BE2C (cell line): ENCODE measurements at regions not wholly inside any gene's neighbourhood (a gene's known extent, or its start where the extent isn't known, plus 50 kb on each side); places are given as distances from the start of the nearest gene placed in this dataset.
"Not testable (repeated sequence)": the region's sequence is repeated elsewhere in the genome, so short reads cannot be mapped to it uniquely, and the experiment has no call there.

Source experiments
- DNase-seq: peaks from one replicate; pipeline ENCODE4 v3.0.0-alpha.2; 2020
- H3K27me3 ChIP-seq: fragments of 250-450 bp; sonication (Bioruptor Pico); 2 replicates; pipeline ENCODE4 v1.5.1; 2020; ENCODE audit warnings: mild to moderate bottlenecking
- H3K36me3 ChIP-seq: fragments of 250-450 bp; sonication (Bioruptor Pico); 2 replicates; pipeline ENCODE4 v1.5.1; 2020; ENCODE audit warnings: mild to moderate bottlenecking
- H3K4me1 ChIP-seq: fragments of 250-450 bp; sonication (Bioruptor Pico); 2 replicates; pipeline ENCODE4 v1.5.1; 2020
- H3K4me3 ChIP-seq: 2 replicates; pipeline ENCODE4 v1.5.1; 2011; ENCODE audit warnings: low read depth, low read length
- H3K9me3 ChIP-seq: fragments of 250-450 bp; sonication (Bioruptor Pico); 2 replicates; pipeline ENCODE4 v1.5.1; 2020
- TF ChIP-seq, protein P1 (sequence below): IDR thresholded peaks from 2 replicates; pipeline ENCODE4 v1.5.1; 2012; ENCODE audit warnings: mild to moderate bottlenecking, low read depth, low read length

DNA sequence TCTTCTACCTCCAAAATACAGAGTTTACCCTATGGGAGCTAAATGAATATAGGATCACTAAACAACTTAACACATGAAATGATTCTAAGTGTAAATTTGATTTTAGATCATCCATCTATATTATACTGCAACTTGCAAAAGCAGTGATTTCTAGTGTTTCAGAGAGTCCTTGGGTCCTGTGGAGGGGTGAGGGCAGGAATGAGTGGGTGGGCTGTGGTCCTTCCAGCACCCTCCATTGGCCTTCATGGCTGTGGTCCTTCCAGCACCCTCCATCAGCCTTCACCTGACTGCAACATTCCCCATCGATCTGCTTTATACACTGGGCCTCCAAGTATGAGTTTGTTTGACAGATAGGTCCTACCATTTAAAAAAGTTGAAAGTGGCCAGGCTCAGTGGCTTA is 70.5 kb downstream of the TTC6 start:
- TF ChIP-seq, protein P1, sequence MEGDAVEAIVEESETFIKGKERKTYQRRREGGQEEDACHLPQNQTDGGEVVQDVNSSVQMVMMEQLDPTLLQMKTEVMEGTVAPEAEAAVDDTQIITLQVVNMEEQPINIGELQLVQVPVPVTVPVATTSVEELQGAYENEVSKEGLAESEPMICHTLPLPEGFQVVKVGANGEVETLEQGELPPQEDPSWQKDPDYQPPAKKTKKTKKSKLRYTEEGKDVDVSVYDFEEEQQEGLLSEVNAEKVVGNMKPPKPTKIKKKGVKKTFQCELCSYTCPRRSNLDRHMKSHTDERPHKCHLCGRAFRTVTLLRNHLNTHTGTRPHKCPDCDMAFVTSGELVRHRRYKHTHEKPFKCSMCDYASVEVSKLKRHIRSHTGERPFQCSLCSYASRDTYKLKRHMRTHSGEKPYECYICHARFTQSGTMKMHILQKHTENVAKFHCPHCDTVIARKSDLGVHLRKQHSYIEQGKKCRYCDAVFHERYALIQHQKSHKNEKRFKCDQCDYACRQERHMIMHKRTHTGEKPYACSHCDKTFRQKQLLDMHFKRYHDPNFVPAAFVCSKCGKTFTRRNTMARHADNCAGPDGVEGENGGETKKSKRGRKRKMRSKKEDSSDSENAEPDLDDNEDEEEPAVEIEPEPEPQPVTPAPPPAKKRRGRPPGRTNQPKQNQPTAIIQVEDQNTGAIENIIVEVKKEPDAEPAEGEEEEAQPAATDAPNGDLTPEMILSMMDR: no peak
- Histone ChIP-seq H3K36me3 (no peaks in the 10 kb centered on the region), H3K4me1 (no peaks in the 10 kb centered on the region), H3K4me3 (no peak overlapping the region), H3K27me3 (no peaks in the 10 kb centered on the region), H3K9me3 (no peaks in the 10 kb centered on the region)
- DNase-seq: no peak

DNA sequence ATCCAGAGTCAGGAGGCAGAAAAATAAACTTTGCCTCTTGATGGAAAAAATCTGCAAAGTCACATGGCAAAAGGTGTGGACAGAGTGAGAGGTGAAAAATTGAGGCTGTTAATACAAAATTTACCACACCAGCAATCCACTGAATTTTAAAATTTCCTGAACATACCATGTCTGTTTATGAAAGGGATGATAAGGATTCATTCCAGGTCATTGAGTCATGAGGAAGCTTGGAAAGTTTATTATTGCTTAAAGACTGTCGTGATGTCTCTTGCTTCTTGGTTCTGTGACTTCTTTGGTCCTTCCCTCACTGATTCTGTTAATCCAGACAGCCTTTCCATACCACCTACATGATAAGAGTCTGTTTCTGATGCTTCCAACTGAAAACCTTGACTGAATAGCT is 73.2 kb downstream of the TTC6 start:
- DNase-seq: no peak
- no peaks in the 10 kb centered on the region for H3K36me3 ChIP-seq
- TF ChIP-seq, protein P1: no peak
- H3K4me3 ChIP-seq: no peak overlapping the region
- no peaks in the 10 kb centered on the region for H3K4me1 ChIP-seq
- no peaks in the 10 kb centered on the region for H3K27me3 ChIP-seq
- no peaks in the 10 kb centered on the region for H3K9me3 ChIP-seq

DNA sequence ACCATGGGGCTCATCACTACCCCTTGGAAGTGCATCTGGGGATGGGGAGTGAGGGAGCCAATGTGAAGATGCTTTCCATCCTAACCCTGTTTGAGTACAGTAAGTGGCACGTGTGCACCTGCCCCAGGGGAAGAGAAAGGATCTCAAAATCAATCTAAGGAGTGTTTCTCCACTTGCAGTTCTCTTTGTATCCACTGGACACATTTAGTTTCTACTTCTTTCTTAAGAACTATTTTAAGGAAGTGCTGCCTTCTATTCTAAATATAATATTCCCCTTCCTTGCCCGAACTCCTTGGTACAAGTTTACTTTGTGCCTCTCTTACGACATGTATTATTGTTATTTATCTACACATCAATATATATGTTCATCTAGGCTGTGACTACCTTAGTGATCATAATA is 73.8 kb downstream of the TTC6 start:
- no peaks in the 10 kb centered on the region for H3K27me3 ChIP-seq
- no peaks in the 10 kb centered on the region for H3K9me3 ChIP-seq
- H3K4me1 ChIP-seq: no peaks in the 10 kb centered on the region
- TF ChIP-seq, protein P1: no peak
- no peak for DNase-seq
- H3K36me3 ChIP-seq: no peaks in the 10 kb centered on the region
- H3K4me3 ChIP-seq: no peak overlapping the region

DNA sequence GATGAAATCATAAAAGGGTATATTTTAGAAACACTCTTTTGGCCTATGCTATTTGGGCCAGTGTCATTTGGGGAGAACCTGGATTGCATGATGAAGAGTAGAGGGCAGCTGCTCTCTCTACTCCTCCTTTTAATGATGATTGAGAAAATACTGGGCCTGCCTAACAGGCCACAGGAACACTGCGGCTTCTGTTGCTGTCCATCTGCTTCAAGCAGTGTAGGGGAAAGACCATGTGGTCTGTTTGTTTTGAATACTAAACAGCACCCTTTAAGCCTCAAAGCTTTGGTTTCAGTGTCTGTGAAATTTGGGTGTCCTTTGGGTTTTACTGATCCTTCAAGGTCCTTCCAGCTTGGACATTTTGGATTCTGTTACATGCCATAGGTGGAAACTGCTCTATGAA is 78.0 kb downstream of the TTC6 start:
- H3K4me3 ChIP-seq: no peak overlapping the region
- DNase-seq: no peak
- H3K27me3 ChIP-seq: no peaks in the 10 kb centered on the region; the same call in 1 of the 2 replicates
- H3K36me3 ChIP-seq: no peaks in the 10 kb centered on the region
- no peaks in the 10 kb centered on the region for H3K9me3 ChIP-seq
- no peaks in the 10 kb centered on the region for H3K4me1 ChIP-seq
- TF ChIP-seq, protein P1: no peak

DNA sequence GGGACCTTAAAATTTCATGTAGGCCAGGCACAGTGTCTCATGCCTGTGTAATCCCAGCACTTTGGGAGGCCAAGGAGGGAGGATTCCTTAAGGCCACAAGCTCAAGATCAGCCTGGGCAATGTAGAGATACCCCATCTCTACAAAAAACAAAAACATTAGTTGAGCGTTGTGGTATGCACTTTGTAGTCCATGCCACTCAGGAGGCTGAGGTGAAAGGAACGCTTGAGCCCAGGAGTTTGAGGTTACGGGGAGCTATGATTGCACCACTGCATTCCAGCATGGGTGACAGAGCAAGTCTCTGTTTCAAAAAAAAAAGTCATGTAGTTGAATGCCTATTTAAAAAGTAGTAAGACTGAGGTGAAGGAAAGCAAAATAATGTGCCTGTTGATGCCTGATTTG is 83.5 kb downstream of the TTC6 start:
- H3K9me3 ChIP-seq: no peaks in the 10 kb centered on the region
- no peaks in the 10 kb centered on the region for H3K4me1 ChIP-seq
- no peak for DNase-seq
- TF ChIP-seq, protein P1: no peak
- H3K36me3 ChIP-seq: no peaks in the 10 kb centered on the region
- H3K4me3 ChIP-seq: no peak overlapping the region
- no peaks in the 10 kb centered on the region; the same call in 1 of the 2 replicates for H3K27me3 ChIP-seq

DNA sequence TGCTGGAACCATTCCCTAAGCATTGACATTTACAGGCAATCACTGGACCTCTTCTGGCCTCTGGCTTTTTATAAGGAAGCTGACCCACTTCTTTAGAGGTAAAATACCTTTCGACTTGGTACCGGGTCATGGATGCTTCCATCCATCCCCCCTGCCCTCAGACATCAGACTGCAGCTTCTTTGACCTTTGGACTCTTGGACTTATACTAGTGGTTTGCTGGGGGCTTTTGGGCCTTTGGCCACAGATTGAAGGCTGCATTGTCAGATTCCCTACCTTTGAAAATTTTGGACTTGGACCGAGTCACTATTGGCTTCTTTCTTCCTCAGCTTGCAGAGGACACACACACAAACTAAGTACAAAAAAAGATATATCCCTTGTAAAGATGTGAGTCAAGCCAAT is 86.1 kb downstream of the TTC6 start:
- no peaks in the 10 kb centered on the region for H3K27me3 ChIP-seq
- no peak for DNase-seq
- H3K9me3 ChIP-seq: no peaks in the 10 kb centered on the region
- no peaks in the 10 kb centered on the region for H3K36me3 ChIP-seq
- TF ChIP-seq, protein P1: no peak
- no peak overlapping the region for H3K4me3 ChIP-seq
- H3K4me1 ChIP-seq: no peaks in the 10 kb centered on the region

DNA sequence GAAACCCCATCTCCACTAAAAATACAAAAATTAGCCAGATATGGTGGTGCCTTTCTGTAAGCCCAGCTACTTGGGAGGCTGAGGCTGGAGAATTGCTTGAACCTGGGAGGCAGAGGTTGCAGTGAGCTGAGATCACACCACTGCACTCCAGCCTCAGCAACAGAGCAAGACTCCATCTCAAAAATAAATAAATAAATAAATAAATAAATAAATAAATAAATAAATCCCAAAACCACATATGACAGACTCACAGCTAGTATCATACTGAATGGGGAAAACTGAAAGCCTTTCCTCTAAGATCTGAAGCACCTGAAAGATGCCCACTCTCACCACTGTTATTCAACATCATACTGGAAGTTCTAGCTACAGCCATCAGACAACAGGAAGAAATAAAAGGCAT is 97.3 kb downstream of the TTC6 start:
- H3K4me3 ChIP-seq, H3K9me3 ChIP-seq, H3K4me1 ChIP-seq, H3K36me3 ChIP-seq, DNase-seq, H3K27me3 ChIP-seq: not testable (repeated sequence)

DNA sequence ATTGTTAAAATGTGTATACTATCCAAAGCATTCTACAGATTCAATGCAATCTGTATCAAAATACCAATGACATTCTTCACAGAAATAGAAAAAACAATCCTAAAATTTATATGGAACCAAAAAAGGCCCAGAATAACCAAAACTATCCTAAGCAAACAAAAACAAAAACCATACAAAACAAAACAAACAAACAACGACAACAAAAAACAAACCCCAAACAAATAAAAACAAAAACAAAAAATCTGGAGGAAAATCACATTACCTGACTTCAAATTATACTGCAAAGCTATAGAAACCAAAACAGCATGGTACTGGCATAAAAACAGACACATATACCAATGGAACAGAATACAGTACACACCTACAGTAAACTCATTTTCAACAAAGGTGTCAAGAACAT is 98.0 kb downstream of the TTC6 start:
- not testable (repeated sequence) for H3K4me3 ChIP-seq, DNase-seq

More for the DNA sequence above, 98.0 kb downstream of the TTC6 start:
- H3K4me1 ChIP-seq, H3K36me3 ChIP-seq, H3K9me3 ChIP-seq, H3K27me3 ChIP-seq: not testable (repeated sequence)
